GM12878 (cell line): ENCODE measurements at regions not wholly inside any gene's neighbourhood (a gene's known extent, or its start where the extent isn't known, plus 50 kb on each side); places are given as distances from the start of the nearest gene placed in this dataset.

ENCODE experiments used
- ATAC-seq: fragments of 200-7000 bp; cut with Tn5 transposase; 3 replicates; pipeline ENCODE4 v1.9.1; 2020; ENCODE audit warnings: mild to moderate bottlenecking, moderate library complexity
- BruUV-seq: library from RNA; stranded (reverse); fragments of 400-500 nt; replicated peaks from 2 replicates; lab custom pipeline; 2021; lab: Mats Ljungman, UMichigan
- CTCF ChIA-PET: fragments of 300-600 bp; sonication (Branson Sonifier 250); formaldehyde crosslinking; extraction: SDS; loops from one replicate; lab custom pipeline; 2021; ENCODE audit warnings: inconsistent platforms; lab: Yijun Ruan, JAX
- POLR2A ChIA-PET: fragments of 350-600 bp; formaldehyde crosslinking; extraction: SDS; loops from one replicate; lab custom pipeline; 2021; ENCODE audit warnings: inconsistent platforms; lab: Charles Lee
- RAD21 ChIA-PET: fragments of 300-600 bp; sonication (Branson Sonifier 250); formaldehyde crosslinking; loops from one replicate; lab custom pipeline; 2023; ENCODE audit warnings: antibody characterized with exemption; ENCODE audit not compliant: unreplicated experiment; lab: Charles Lee
- SMC1A ChIA-PET: fragments of 300-600 bp; sonication (Branson Sonifier 250); formaldehyde crosslinking; loops from one replicate; lab custom pipeline; 2023; ENCODE audit not compliant: unreplicated experiment, uncharacterized antibody; lab: Charles Lee
- DNase-seq: peaks from one replicate; pipeline ENCODE4 v3.0.0-alpha.2; 2011; ENCODE audit warnings: low read depth, low spot score
- FAIRE-seq: peaks from 3 replicates; lab custom pipeline; 2011; peaks lifted over from hg19 to GRCh38; lab: Jason Lieb, UNC
- H2AFZ ChIP-seq: 2 replicates; pipeline ENCODE4 v1.6.0; 2011; ENCODE audit warnings: low read depth, low read length, control low read depth; ENCODE audit not compliant: control insufficient read depth
- H3K27ac ChIP-seq: 2 replicates; pipeline ENCODE4 v1.5.1; 2011; ENCODE audit warnings: control low read depth; ENCODE audit not compliant: control insufficient read depth, insufficient read depth
- H3K27me3 ChIP-seq, 2 experiments: replicated peaks in 1 of 2; 2 replicates each; pipeline versions ENCODE4 v1.6.0 to v1.6.1; 2011; ENCODE audit warnings: low read length in 1 of 2; ENCODE audit not compliant: control insufficient read depth in 2 of 2, insufficient read depth in 2 of 2
- H3K36me3 ChIP-seq, 2 experiments: 2 replicates each; pipeline ENCODE4 v1.5.1; 2011; ENCODE audit warnings: low read length in 1 of 2; ENCODE audit not compliant: control insufficient read depth in 2 of 2, insufficient read depth in 2 of 2
- H3K4me1 ChIP-seq: 2 replicates; pipeline ENCODE4 v1.6.1; 2011; ENCODE audit warnings: mild to moderate bottlenecking, low read length, moderate library complexity, mixed read lengths; ENCODE audit not compliant: control insufficient read depth, insufficient read depth
- H3K4me2 ChIP-seq: 2 replicates; pipeline ENCODE4 v1.6.0; 2011; ENCODE audit warnings: control low read depth; ENCODE audit not compliant: control insufficient read depth, insufficient read depth
- H3K4me3 ChIP-seq: fragments of 200-600 bp; sonication (generic); 2 replicates; pipeline ENCODE4 v1.5.1; 2016
- H3K79me2 ChIP-seq: 2 replicates; pipeline ENCODE4 v1.6.0; 2011; ENCODE audit warnings: low read length; ENCODE audit not compliant: control insufficient read depth, insufficient read depth
- H3K9ac ChIP-seq: 2 replicates; pipeline ENCODE4 v1.8.0; 2011; ENCODE audit warnings: low read length, control low read depth, mixed read lengths; ENCODE audit not compliant: control insufficient read depth, insufficient read depth
- H3K9me3 ChIP-seq: replicated peaks from 3 replicates; pipeline ENCODE4 v1.5.1; 2011; ENCODE audit warnings: mild to moderate bottlenecking, low read length; ENCODE audit not compliant: control insufficient read depth, insufficient read depth
- H4K20me1 ChIP-seq: 2 replicates; pipeline ENCODE4 v1.6.0; 2011; ENCODE audit not compliant: control insufficient read depth, insufficient read depth
- HCFC1 ChIP-seq: fragments of 150-350 bp; IDR thresholded peaks from 2 replicates; pipeline ENCODE4 v1.6.1; 2014; ENCODE audit warnings: low read length
- HDGF ChIP-seq: fragments of 450-650 bp; IDR thresholded peaks from 2 replicates; pipeline ENCODE4 v1.6.1; 2016; ENCODE audit warnings: antibody characterized with exemption
- IKZF1 ChIP-seq: fragments of 450-650 bp; conservative IDR thresholded peaks from 2 replicates; pipeline ENCODE4 v1.6.1; 2017; ENCODE audit warnings: antibody characterized with exemption, mild to moderate bottlenecking
- JUND ChIP-seq: IDR thresholded peaks from 2 replicates; pipeline ENCODE4 v1.6.1; 2012; ENCODE audit warnings: low read depth, mild to moderate bottlenecking, low read length, improper control_type of control experiment, moderate library complexity
- MEF2B ChIP-seq: fragments of 450-650 bp; IDR thresholded peaks from 2 replicates; pipeline ENCODE4 v1.6.1; 2018; ENCODE audit warnings: mild to moderate bottlenecking, moderate library complexity; ENCODE audit not compliant: partially characterized antibody, poor library complexity, severe bottlenecking
- MLLT1 ChIP-seq: fragments of 450-650 bp; IDR thresholded peaks from 2 replicates; pipeline ENCODE4 v1.6.1; 2016; ENCODE audit warnings: mild to moderate bottlenecking
- MTA2 ChIP-seq: fragments of 450-650 bp; IDR thresholded peaks from 2 replicates; pipeline ENCODE4 v1.6.1; 2016; ENCODE audit warnings: low read depth, mild to moderate bottlenecking, moderate library complexity
- MTA3 ChIP-seq: IDR thresholded peaks from 2 replicates; pipeline ENCODE4 v1.6.1; 2012; ENCODE audit warnings: low read length, inconsistent platforms, borderline replicate concordance
- PRDM15 ChIP-seq: fragments of 450-650 bp; formaldehyde crosslinking; IDR thresholded peaks from 2 replicates; pipeline ENCODE4 v1.4.0; 2020; ENCODE audit warnings: mild to moderate bottlenecking, moderate library complexity
- ZBTB33 ChIP-seq: fragments of 450-650 bp; IDR thresholded peaks from 2 replicates; pipeline ENCODE4 v1.6.1; 2017; ENCODE audit warnings: mild to moderate bottlenecking
- WGBS: methylation state at CpG from one replicate; pipeline ENCODE4 v1.1.6; 2016; ENCODE audit warnings: low lambda C conversion rate; ENCODE audit not compliant: insufficient replicate concordance, insufficient coverage; ENCODE audit errors: missing lambda C conversion rate; 5-methylcytosine and 5-hydroxymethylcytosine counted together
- in situ Hi-C: fragments of 300-500 bp; cut with MboI; formaldehyde crosslinking; loops from 9 replicates; pipeline ENCODE4 v1.14.3; 2018; ENCODE audit warnings: mixed read lengths
- intact Hi-C: fragments of 100-400 bp; cut with micrococcal nuclease; formaldehyde crosslinking; loops from one replicate; pipeline ENCODE4 v1.14.2; 2022; ENCODE audit not compliant: unreplicated experiment
- TF ChIP-seq, protein P1 (sequence below): fragments of 450-650 bp; conservative IDR thresholded peaks from 2 replicates; pipeline ENCODE4 v1.6.1; 2017; ENCODE audit warnings: mild to moderate bottlenecking, moderate library complexity
- TF ChIP-seq, protein P2 (sequence below): fragments of 150-350 bp; IDR thresholded peaks from 2 replicates; pipeline ENCODE4 v1.6.1; 2016; ENCODE audit warnings: low read depth, low read length

- in situ Hi-C loops: no loop called here
- Histone ChIP-seq H3K79me2 (no peaks in the 10 kb centered on the region), H3K9me3 (no peaks in the 10 kb centered on the region), H2AFZ (no peak overlapping the region), H3K4me3 (no peak overlapping the region), H3K9ac (no peak overlapping the region), H4K20me1 (no peaks in the 10 kb centered on the region), H3K27ac (no peak overlapping the region), H3K27me3 (no peaks in the 10 kb centered on the region), H3K36me3 (no peaks in the 10 kb centered on the region), H3K4me1 (no peaks in the 10 kb centered on the region), H3K4me2 (no peak overlapping the region)
- DNase-seq (no peak), FAIRE-seq (no peak), ATAC-seq (no peak)
- SMC1A ChIA-PET: no interaction called here
- intact Hi-C loops: no loop called here
- RAD21 ChIA-PET: no interaction called here
- 0% methylated on average over 1 of the region's 1 CpG for WGBS
- CTCF ChIA-PET: no interaction called here
- BruUV-seq: no TSS peak
- TF ChIP-seq, protein P1, sequence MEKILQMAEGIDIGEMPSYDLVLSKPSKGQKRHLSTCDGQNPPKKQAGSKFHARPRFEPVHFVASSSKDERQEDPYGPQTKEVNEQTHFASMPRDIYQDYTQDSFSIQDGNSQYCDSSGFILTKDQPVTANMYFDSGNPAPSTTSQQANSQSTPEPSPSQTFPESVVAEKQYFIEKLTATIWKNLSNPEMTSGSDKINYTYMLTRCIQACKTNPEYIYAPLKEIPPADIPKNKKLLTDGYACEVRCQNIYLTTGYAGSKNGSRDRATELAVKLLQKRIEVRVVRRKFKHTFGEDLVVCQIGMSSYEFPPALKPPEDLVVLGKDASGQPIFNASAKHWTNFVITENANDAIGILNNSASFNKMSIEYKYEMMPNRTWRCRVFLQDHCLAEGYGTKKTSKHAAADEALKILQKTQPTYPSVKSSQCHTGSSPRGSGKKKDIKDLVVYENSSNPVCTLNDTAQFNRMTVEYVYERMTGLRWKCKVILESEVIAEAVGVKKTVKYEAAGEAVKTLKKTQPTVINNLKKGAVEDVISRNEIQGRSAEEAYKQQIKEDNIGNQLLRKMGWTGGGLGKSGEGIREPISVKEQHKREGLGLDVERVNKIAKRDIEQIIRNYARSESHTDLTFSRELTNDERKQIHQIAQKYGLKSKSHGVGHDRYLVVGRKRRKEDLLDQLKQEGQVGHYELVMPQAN: no peak
- TF ChIP-seq PRDM15 (CRISPR knock-in tag): no peak
- TF ChIP-seq IKZF1: no peak
- TF ChIP-seq, protein P2, sequence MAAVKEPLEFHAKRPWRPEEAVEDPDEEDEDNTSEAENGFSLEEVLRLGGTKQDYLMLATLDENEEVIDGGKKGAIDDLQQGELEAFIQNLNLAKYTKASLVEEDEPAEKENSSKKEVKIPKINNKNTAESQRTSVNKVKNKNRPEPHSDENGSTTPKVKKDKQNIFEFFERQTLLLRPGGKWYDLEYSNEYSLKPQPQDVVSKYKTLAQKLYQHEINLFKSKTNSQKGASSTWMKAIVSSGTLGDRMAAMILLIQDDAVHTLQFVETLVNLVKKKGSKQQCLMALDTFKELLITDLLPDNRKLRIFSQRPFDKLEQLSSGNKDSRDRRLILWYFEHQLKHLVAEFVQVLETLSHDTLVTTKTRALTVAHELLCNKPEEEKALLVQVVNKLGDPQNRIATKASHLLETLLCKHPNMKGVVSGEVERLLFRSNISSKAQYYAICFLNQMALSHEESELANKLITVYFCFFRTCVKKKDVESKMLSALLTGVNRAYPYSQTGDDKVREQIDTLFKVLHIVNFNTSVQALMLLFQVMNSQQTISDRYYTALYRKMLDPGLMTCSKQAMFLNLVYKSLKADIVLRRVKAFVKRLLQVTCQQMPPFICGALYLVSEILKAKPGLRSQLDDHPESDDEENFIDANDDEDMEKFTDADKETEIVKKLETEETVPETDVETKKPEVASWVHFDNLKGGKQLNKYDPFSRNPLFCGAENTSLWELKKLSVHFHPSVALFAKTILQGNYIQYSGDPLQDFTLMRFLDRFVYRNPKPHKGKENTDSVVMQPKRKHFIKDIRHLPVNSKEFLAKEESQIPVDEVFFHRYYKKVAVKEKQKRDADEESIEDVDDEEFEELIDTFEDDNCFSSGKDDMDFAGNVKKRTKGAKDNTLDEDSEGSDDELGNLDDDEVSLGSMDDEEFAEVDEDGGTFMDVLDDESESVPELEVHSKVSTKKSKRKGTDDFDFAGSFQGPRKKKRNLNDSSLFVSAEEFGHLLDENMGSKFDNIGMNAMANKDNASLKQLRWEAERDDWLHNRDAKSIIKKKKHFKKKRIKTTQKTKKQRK: no peak
- TF ChIP-seq JUND: no peak
- TF ChIP-seq MTA3: no peak
- TF ChIP-seq MEF2B: no peak
- TF ChIP-seq ZBTB33: no peak
- no peak for TF ChIP-seq MTA2
- TF ChIP-seq HCFC1: no peak
- no peak for TF ChIP-seq HDGF
- TF ChIP-seq MLLT1: no peak
- POLR2A ChIA-PET: no interaction called here
Observed at GRCh38 chr2:16420421-16420820, 245.2 kb downstream of the CYRIA start.
